GM12878 (cell line): ENCODE measurements at regions not wholly inside any gene's neighbourhood (a gene's known extent, or its start where the extent isn't known, plus 50 kb on each side); places are given as distances from the start of the nearest gene placed in this dataset.

Source experiments
- ATAC-seq: fragments of 200-7000 bp; cut with Tn5 transposase; 3 replicates; pipeline ENCODE4 v1.9.1; 2020; ENCODE audit warnings: mild to moderate bottlenecking, moderate library complexity
- BruUV-seq: library from RNA; stranded (reverse); fragments of 400-500 nt; replicated peaks from 2 replicates; lab custom pipeline; 2021; lab: Mats Ljungman, UMichigan
- CTCF ChIA-PET: fragments of 300-600 bp; sonication (Branson Sonifier 250); formaldehyde crosslinking; extraction: SDS; loops from one replicate; lab custom pipeline; 2021; ENCODE audit warnings: inconsistent platforms; lab: Yijun Ruan, JAX
- POLR2A ChIA-PET: fragments of 350-600 bp; formaldehyde crosslinking; extraction: SDS; loops from one replicate; lab custom pipeline; 2021; ENCODE audit warnings: inconsistent platforms; lab: Charles Lee
- RAD21 ChIA-PET: fragments of 300-600 bp; sonication (Branson Sonifier 250); formaldehyde crosslinking; loops from one replicate; lab custom pipeline; 2023; ENCODE audit warnings: antibody characterized with exemption; ENCODE audit not compliant: unreplicated experiment; lab: Charles Lee
- SMC1A ChIA-PET: fragments of 300-600 bp; sonication (Branson Sonifier 250); formaldehyde crosslinking; loops from one replicate; lab custom pipeline; 2023; ENCODE audit not compliant: unreplicated experiment, uncharacterized antibody; lab: Charles Lee
- DNase-seq: peaks from one replicate; pipeline ENCODE4 v3.0.0-alpha.2; 2011; ENCODE audit warnings: low read depth, low spot score
- FAIRE-seq: peaks from 3 replicates; lab custom pipeline; 2011; peaks lifted over from hg19 to GRCh38; lab: Jason Lieb, UNC
- H2AFZ ChIP-seq: 2 replicates; pipeline ENCODE4 v1.6.0; 2011; ENCODE audit warnings: low read depth, low read length, control low read depth; ENCODE audit not compliant: control insufficient read depth
- H3K27ac ChIP-seq: 2 replicates; pipeline ENCODE4 v1.5.1; 2011; ENCODE audit warnings: control low read depth; ENCODE audit not compliant: control insufficient read depth, insufficient read depth
- H3K27me3 ChIP-seq, 2 experiments: replicated peaks in 1 of 2; 2 replicates each; pipeline versions ENCODE4 v1.6.0 to v1.6.1; 2011; ENCODE audit warnings: low read length in 1 of 2; ENCODE audit not compliant: control insufficient read depth in 2 of 2, insufficient read depth in 2 of 2
- H3K36me3 ChIP-seq, 2 experiments: 2 replicates each; pipeline ENCODE4 v1.5.1; 2011; ENCODE audit warnings: low read length in 1 of 2; ENCODE audit not compliant: control insufficient read depth in 2 of 2, insufficient read depth in 2 of 2
- H3K4me1 ChIP-seq: 2 replicates; pipeline ENCODE4 v1.6.1; 2011; ENCODE audit warnings: mild to moderate bottlenecking, low read length, moderate library complexity, mixed read lengths; ENCODE audit not compliant: control insufficient read depth, insufficient read depth
- H3K4me2 ChIP-seq: 2 replicates; pipeline ENCODE4 v1.6.0; 2011; ENCODE audit warnings: control low read depth; ENCODE audit not compliant: control insufficient read depth, insufficient read depth
- H3K4me3 ChIP-seq: fragments of 200-600 bp; sonication (generic); 2 replicates; pipeline ENCODE4 v1.5.1; 2016
- H3K79me2 ChIP-seq: 2 replicates; pipeline ENCODE4 v1.6.0; 2011; ENCODE audit warnings: low read length; ENCODE audit not compliant: control insufficient read depth, insufficient read depth
- H3K9ac ChIP-seq: 2 replicates; pipeline ENCODE4 v1.8.0; 2011; ENCODE audit warnings: low read length, control low read depth, mixed read lengths; ENCODE audit not compliant: control insufficient read depth, insufficient read depth
- H3K9me3 ChIP-seq: replicated peaks from 3 replicates; pipeline ENCODE4 v1.5.1; 2011; ENCODE audit warnings: mild to moderate bottlenecking, low read length; ENCODE audit not compliant: control insufficient read depth, insufficient read depth
- H4K20me1 ChIP-seq: 2 replicates; pipeline ENCODE4 v1.6.0; 2011; ENCODE audit not compliant: control insufficient read depth, insufficient read depth
- ASH2L ChIP-seq: fragments of 300-600, 200-600 bp; sonication (generic); IDR thresholded peaks from 2 replicates; pipeline ENCODE4 v1.6.1; 2017; ENCODE audit warnings: low read depth, mild to moderate bottlenecking, borderline replicate concordance
- BACH1 ChIP-seq: fragments of 450-650 bp; IDR thresholded peaks from 2 replicates; pipeline ENCODE4 v1.6.1; 2017; ENCODE audit warnings: mild to moderate bottlenecking, borderline replicate concordance
- CREM ChIP-seq: IDR thresholded peaks from 2 replicates; pipeline ENCODE4 v1.6.1; 2014; ENCODE audit warnings: antibody characterized with exemption, low read depth
- FOXM1 ChIP-seq: IDR thresholded peaks from 2 replicates; pipeline ENCODE4 v1.6.1; 2012; ENCODE audit warnings: low read depth, mild to moderate bottlenecking, inconsistent platforms, low read length, moderate library complexity
- JUNB ChIP-seq: IDR thresholded peaks from 2 replicates; pipeline ENCODE4 v1.6.1; 2016; ENCODE audit warnings: antibody characterized with exemption, mild to moderate bottlenecking
- LARP7 ChIP-seq: fragments of 450-650 bp; IDR thresholded peaks from 2 replicates; pipeline ENCODE4 v1.6.1; 2017; ENCODE audit warnings: mild to moderate bottlenecking
- MXI1 ChIP-seq: fragments of 150-350 bp; IDR thresholded peaks from 2 replicates; pipeline ENCODE4 v1.6.1; 2011; ENCODE audit warnings: low read depth, mild to moderate bottlenecking, inconsistent platforms, low read length, improper control_type of control experiment
- POLR2AphosphoS2 ChIP-seq: IDR thresholded peaks from 2 replicates; pipeline ENCODE4 v1.6.1; 2011; ENCODE audit warnings: low read depth, mild to moderate bottlenecking, low read length, improper control_type of control experiment, moderate library complexity
- SPI1 ChIP-seq: IDR thresholded peaks from 2 replicates; pipeline ENCODE4 v1.6.1; 2011; ENCODE audit warnings: low read depth, mild to moderate bottlenecking, low read length, moderate library complexity, borderline replicate concordance; ENCODE audit not compliant: insufficient read depth
- SUPT20H ChIP-seq: IDR thresholded peaks from 2 replicates; pipeline ENCODE4 v1.6.1; 2011; ENCODE audit warnings: low read depth, mild to moderate bottlenecking, low read length, moderate library complexity, borderline replicate concordance; ENCODE audit not compliant: control insufficient read depth
- TARDBP ChIP-seq: IDR thresholded peaks from 2 replicates; pipeline ENCODE4 v1.6.1; 2016; ENCODE audit warnings: borderline replicate concordance
- ZNF384 ChIP-seq: IDR thresholded peaks from 2 replicates; pipeline ENCODE4 v1.6.1; 2012; ENCODE audit warnings: low read depth, mild to moderate bottlenecking, low read length, improper control_type of control experiment, borderline replicate concordance
- ZNF687 ChIP-seq: fragments of 450-650 bp; IDR thresholded peaks from 2 replicates; pipeline ENCODE4 v1.6.1; 2017; ENCODE audit warnings: mild to moderate bottlenecking, moderate library complexity
- WGBS: methylation state at CpG from one replicate; pipeline ENCODE4 v1.1.6; 2016; ENCODE audit warnings: low lambda C conversion rate; ENCODE audit not compliant: insufficient replicate concordance, insufficient coverage; ENCODE audit errors: missing lambda C conversion rate; 5-methylcytosine and 5-hydroxymethylcytosine counted together
- in situ Hi-C: fragments of 300-500 bp; cut with MboI; formaldehyde crosslinking; loops from 9 replicates; pipeline ENCODE4 v1.14.3; 2018; ENCODE audit warnings: mixed read lengths
- intact Hi-C: fragments of 100-400 bp; cut with micrococcal nuclease; formaldehyde crosslinking; loops from one replicate; pipeline ENCODE4 v1.14.2; 2022; ENCODE audit not compliant: unreplicated experiment

- H4K20me1 ChIP-seq, result no peaks in the 10 kb centered on the region
- H3K36me3 ChIP-seq, result no peaks in the 10 kb centered on the region
- WGBS, result 38% methylated on average over 7 of the region's 7 CpGs
- no peaks in the 10 kb centered on the region for H3K9me3 ChIP-seq
- SMC1A ChIA-PET, result no interaction called here
- no peak overlapping the region for H3K9ac ChIP-seq
- TF ChIP-seq POLR2AphosphoS2 (no peak), TARDBP (no peak), ZNF384 (no peak), SPI1 (no peak), CREM (no peak), LARP7 (no peak)
- H3K4me3 ChIP-seq, result no peak overlapping the region
- DNase-seq, result no peak
- peaks cover 3 to 4% of the 10 kb centered on the region in 2 experiments; a peak in 3 of 4 replicates for H3K27me3 ChIP-seq
- POLR2A ChIA-PET, result no interaction called here
- H3K4me2 ChIP-seq, result no peak overlapping the region
- CTCF ChIA-PET, result no interaction called here
- no peaks in the 10 kb centered on the region for H3K4me1 ChIP-seq
- BruUV-seq, result no TSS peak
- no peak overlapping the region for H2AFZ ChIP-seq
- no peak overlapping the region for H3K27ac ChIP-seq
- no peak for ATAC-seq
- RAD21 ChIA-PET, result no interaction called here
- in situ Hi-C loops (no loop called here), intact Hi-C loops (no loop called here)
- FAIRE-seq, result no peak
- H3K79me2 ChIP-seq, result no peaks in the 10 kb centered on the region
These were observed 139.5 kb upstream of the C11orf58 start for GRCh38 chr11:16598906-16599305.

- in situ Hi-C loops, result no loop called here
These were observed 140.4 kb upstream of the C11orf58 start for GRCh38 chr11:16598032-16598431.

More at GRCh38 chr11:16598032-16598431, 140.4 kb upstream of the C11orf58 start:
- 4% methylated on average over 1 of the region's 1 CpG for WGBS
- no peak overlapping the region for H3K4me2 ChIP-seq
- intact Hi-C loops, result no loop called here
- no peak overlapping the region for H3K27ac ChIP-seq
- no peaks in the 10 kb centered on the region for H3K36me3 ChIP-seq
- ChIA-PET SMC1A (no interaction called here), RAD21 (no interaction called here), CTCF (interaction anchor here (1.1 kb wide), 1 partner anchor 648 kb away, joined by 4 read pairs; no protein-coding TSS in a partner anchor), POLR2A (no interaction called here)
- H3K4me3 ChIP-seq, result no peak overlapping the region
- no peak for FAIRE-seq
- no peaks in the 10 kb centered on the region for H3K4me1 ChIP-seq
- H4K20me1 ChIP-seq, result no peaks in the 10 kb centered on the region
- BruUV-seq, result no TSS peak
- H3K9me3 ChIP-seq, result no peaks in the 10 kb centered on the region
- H3K27me3 ChIP-seq, result peaks cover 0 to under 1% of the 10 kb centered on the region in 2 experiments; a peak in 1 of 4 replicates
- H3K9ac ChIP-seq, result no peak overlapping the region
- no peaks in the 10 kb centered on the region for H3K79me2 ChIP-seq
- DNase-seq, result no peak
- TF ChIP-seq FOXM1, result no peak
- TF ChIP-seq BACH1, result no peak
- no peak for TF ChIP-seq ZNF687
- no peak for TF ChIP-seq MXI1
- no peak for TF ChIP-seq ASH2L
- no peak for TF ChIP-seq SUPT20H
- TF ChIP-seq JUNB, result no peak
- ATAC-seq, result no peak
- no peak overlapping the region for H2AFZ ChIP-seq
